Upper lobe of left lung (tissue), 4 donors: ENCODE measurements at regions not wholly inside any gene's neighbourhood (a gene's known extent, or its start where the extent isn't known, plus 50 kb on each side); places are given as distances from the start of the nearest gene placed in this dataset.

Source experiments
- CTCF ChIP-seq, 6 experiments: fragments of 450-650 bp in 4 of 6; fragments of 200-600 bp in 2 of 6; sonication (generic) in 2 of 6; IDR thresholded peaks; one replicate each; pipeline ENCODE4 v1.5.1; 2016 to 2019; ENCODE audit warnings: antibody characterized with exemption in 6 of 6
- POLR2A ChIP-seq, 4 donors: fragments of 450-650 bp; IDR thresholded peaks; one replicate each; pipeline ENCODE4 v1.5.1; 2016 to 2017; ENCODE audit warnings: antibody characterized with exemption in 4 of 4, mild to moderate bottlenecking in 2 of 4
- POLR2AphosphoS5 ChIP-seq, 2 donors: sonication (generic); formaldehyde crosslinking; IDR thresholded peaks; one replicate each; pipeline ENCODE4 v1.5.1; 2017; ENCODE audit warnings: antibody characterized with exemption in 2 of 2

- TF ChIP-seq CTCF (IDR thresholded peaks at IDR 0.05) (no peak), POLR2AphosphoS5 (IDR thresholded peaks at IDR 0.05) (no peak), POLR2A (IDR thresholded peaks at IDR 0.05) (no peak)
Measured at GRCh38 chr4:145352438-145353145, 129.1 kb upstream of the SMAD1 start.
